ENCODE measurements at regions not wholly inside any gene's neighbourhood (a gene's known extent, or its start where the extent isn't known, plus 50 kb on each side); places are given as distances from the start of the nearest gene placed in this dataset.

DNA sequence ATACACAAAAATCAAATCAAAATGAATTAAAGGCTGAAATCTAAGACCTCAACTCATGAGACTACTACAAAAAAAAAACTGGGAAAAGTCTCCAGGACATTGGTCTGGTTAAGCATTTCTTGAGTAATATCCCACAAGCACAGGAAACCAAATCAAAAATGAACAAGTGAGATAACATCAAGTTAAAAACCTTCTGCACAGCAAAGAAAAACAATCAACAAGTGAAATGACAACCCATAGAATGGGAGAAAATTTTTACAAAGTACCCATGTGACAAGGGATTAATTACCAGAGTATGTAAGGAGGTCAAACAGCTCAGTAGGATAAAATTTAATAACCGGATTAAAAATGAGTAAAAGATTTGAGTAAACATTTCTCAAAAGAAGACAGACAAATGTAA, 338.7 kb downstream of the SLC16A7 start:
- Histone ChIP-seq H2AFZ (ENCODE audit: low read length) (no peak overlapping the region), H4K20me1 (ENCODE audit: insufficient read depth, low read length) (no peaks in the 10 kb centered on the region), H3K36me3 (ENCODE audit: insufficient read depth, low read length) (no peaks in the 10 kb centered on the region), H3K27ac (ENCODE audit: low read depth, low read length, poor library complexity, severe bottlenecking) (no peak overlapping the region), H3K9me2 (ENCODE audit: insufficient read depth, low read length) (no peaks in the 10 kb centered on the region), H3K4me1 (ENCODE audit: insufficient read depth, low read length, poor library complexity, severe bottlenecking) (no peaks in the 10 kb centered on the region), H3K4me2 (ENCODE audit: low read length) (no peak overlapping the region), H3K4me3 (ENCODE audit: low read depth, low read length, poor library complexity, severe bottlenecking) (no peak overlapping the region), H3K79me2 (ENCODE audit: insufficient read depth, low read depth, low read length) (no peaks in the 10 kb centered on the region), H3K9me3 (ENCODE audit: low read length) (no peaks in the 10 kb centered on the region)
- no TSS peak for BruUV-seq (replicated peaks)
- intact Hi-C loops (cut with micrococcal nuclease; ENCODE audit: unreplicated experiment) = no loop called here
- TF ChIP-seq, protein P1, sequence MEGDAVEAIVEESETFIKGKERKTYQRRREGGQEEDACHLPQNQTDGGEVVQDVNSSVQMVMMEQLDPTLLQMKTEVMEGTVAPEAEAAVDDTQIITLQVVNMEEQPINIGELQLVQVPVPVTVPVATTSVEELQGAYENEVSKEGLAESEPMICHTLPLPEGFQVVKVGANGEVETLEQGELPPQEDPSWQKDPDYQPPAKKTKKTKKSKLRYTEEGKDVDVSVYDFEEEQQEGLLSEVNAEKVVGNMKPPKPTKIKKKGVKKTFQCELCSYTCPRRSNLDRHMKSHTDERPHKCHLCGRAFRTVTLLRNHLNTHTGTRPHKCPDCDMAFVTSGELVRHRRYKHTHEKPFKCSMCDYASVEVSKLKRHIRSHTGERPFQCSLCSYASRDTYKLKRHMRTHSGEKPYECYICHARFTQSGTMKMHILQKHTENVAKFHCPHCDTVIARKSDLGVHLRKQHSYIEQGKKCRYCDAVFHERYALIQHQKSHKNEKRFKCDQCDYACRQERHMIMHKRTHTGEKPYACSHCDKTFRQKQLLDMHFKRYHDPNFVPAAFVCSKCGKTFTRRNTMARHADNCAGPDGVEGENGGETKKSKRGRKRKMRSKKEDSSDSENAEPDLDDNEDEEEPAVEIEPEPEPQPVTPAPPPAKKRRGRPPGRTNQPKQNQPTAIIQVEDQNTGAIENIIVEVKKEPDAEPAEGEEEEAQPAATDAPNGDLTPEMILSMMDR (conservative IDR thresholded peaks at IDR 0.05; ENCODE audit: low read length) = no peak
- TF ChIP-seq EZH2phosphoT487 (IDR thresholded peaks at IDR 0.05; ENCODE audit: borderline replicate concordance, low read depth, low read length) = no peak
- DNase-seq (ENCODE audit: low spot score) = no peak
- ChIA-PET POLR2A (no interaction called here), CTCF (ENCODE audit: unreplicated experiment) (no interaction called here)

DNA sequence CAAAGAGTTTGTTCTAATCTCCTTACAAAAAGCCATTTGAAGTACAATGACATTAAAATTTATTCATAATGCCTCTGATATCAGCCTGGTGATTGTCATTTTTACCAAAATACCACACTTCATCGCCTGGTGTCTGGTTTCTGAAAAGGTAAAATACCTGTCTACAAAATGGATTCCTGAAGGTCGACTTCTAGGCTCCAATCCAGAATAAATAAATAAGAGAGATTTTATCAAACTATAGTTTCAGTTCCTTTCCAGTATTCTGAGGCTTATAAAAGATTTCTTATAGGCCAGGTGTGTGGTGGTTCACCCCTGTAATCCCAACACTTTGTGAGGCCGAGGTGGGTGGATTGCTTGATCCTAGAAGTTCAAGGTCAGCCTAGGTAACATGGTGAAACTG, 340.7 kb downstream of the SLC16A7 start:
- no TSS peak for BruUV-seq (replicated peaks)
- Histone ChIP-seq H3K36me3 (ENCODE audit: insufficient read depth, low read length) (no peaks in the 10 kb centered on the region), H2AFZ (ENCODE audit: low read length) (no peak overlapping the region), H3K79me2 (ENCODE audit: insufficient read depth, low read depth, low read length) (no peaks in the 10 kb centered on the region), H3K4me3 (ENCODE audit: low read depth, low read length, poor library complexity, severe bottlenecking) (no peak overlapping the region), H3K9me3 (ENCODE audit: low read length) (no peaks in the 10 kb centered on the region), H3K4me2 (ENCODE audit: low read length) (no peak overlapping the region), H3K27ac (ENCODE audit: low read depth, low read length, poor library complexity, severe bottlenecking) (no peak overlapping the region), H3K9me2 (ENCODE audit: insufficient read depth, low read length) (no peaks in the 10 kb centered on the region), H3K4me1 (ENCODE audit: insufficient read depth, low read length, poor library complexity, severe bottlenecking) (no peaks in the 10 kb centered on the region), H4K20me1 (ENCODE audit: insufficient read depth, low read length) (no peaks in the 10 kb centered on the region)
- DNase-seq (ENCODE audit: low spot score) = no peak
- intact Hi-C loops (cut with micrococcal nuclease; ENCODE audit: unreplicated experiment) = no loop called here
- TF ChIP-seq, protein P1 (conservative IDR thresholded peaks at IDR 0.05; ENCODE audit: low read length) = no peak
- no peak for TF ChIP-seq EZH2phosphoT487 (IDR thresholded peaks at IDR 0.05; ENCODE audit: borderline replicate concordance, low read depth, low read length)
- ChIA-PET POLR2A (no interaction called here), CTCF (ENCODE audit: unreplicated experiment) (no interaction called here)

DNA sequence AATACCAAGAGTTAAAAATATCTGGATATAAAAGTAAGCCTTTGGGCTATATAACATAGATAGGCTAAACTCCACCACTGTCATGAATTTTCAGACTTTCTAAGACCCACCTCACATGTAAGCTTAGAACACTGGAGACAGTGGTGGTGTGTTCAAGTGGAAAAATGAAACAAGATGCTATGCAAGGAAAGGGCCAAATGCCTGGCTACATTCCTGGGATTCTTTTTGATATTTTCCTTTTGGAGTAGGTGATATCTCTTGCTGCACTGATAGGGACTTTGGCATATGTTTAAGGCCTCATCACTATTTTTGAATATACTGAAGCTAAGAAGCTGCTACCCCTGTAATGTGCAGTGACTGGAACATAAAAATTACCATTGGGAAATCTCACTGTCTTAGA, 341.3 kb downstream of the SLC16A7 start:
- no peak overlapping the region for H3K27ac ChIP-seq (ENCODE audit: low read depth, low read length, poor library complexity, severe bottlenecking)
- no peaks in the 10 kb centered on the region for H3K79me2 ChIP-seq (ENCODE audit: insufficient read depth, low read depth, low read length)
- H3K4me2 ChIP-seq (ENCODE audit: low read length) = no peak overlapping the region
- TF ChIP-seq EZH2phosphoT487 (IDR thresholded peaks at IDR 0.05; ENCODE audit: borderline replicate concordance, low read depth, low read length) = no peak
- TF ChIP-seq, protein P1 (conservative IDR thresholded peaks at IDR 0.05; ENCODE audit: low read length) = no peak
- ChIA-PET POLR2A (no interaction called here), CTCF (ENCODE audit: unreplicated experiment) (no interaction called here)
- no peaks in the 10 kb centered on the region for H4K20me1 ChIP-seq (ENCODE audit: insufficient read depth, low read length)
- DNase-seq (ENCODE audit: low spot score) = no peak
- no TSS peak for BruUV-seq (replicated peaks)
- H3K4me3 ChIP-seq (ENCODE audit: low read depth, low read length, poor library complexity, severe bottlenecking) = no peak overlapping the region
- no peaks in the 10 kb centered on the region for H3K9me3 ChIP-seq (ENCODE audit: low read length)
- H3K9me2 ChIP-seq (ENCODE audit: insufficient read depth, low read length) = no peaks in the 10 kb centered on the region
- no peak overlapping the region for H2AFZ ChIP-seq (ENCODE audit: low read length)
- intact Hi-C loops (cut with micrococcal nuclease; ENCODE audit: unreplicated experiment) = no loop called here
- no peaks in the 10 kb centered on the region for H3K36me3 ChIP-seq (ENCODE audit: insufficient read depth, low read length)
- no peaks in the 10 kb centered on the region for H3K4me1 ChIP-seq (ENCODE audit: insufficient read depth, low read length, poor library complexity, severe bottlenecking)

All from OCI-LY7 (cell line).